K562 (cell line): ENCODE measurements at regions not wholly inside any gene's neighbourhood (a gene's known extent, or its start where the extent isn't known, plus 50 kb on each side); places are given as distances from the start of the nearest gene placed in this dataset.

Source experiments
- FOXA1 ChIP-seq: fragments of 450-650 bp; IDR thresholded peaks from 2 replicates; pipeline ENCODE4 v1.6.1; 2016; ENCODE audit warnings: mild to moderate bottlenecking, borderline replicate concordance
- HDAC8 ChIP-seq: fragments of 450-650 bp; IDR thresholded peaks from 2 replicates; pipeline ENCODE4 v1.6.1; 2016; ENCODE audit warnings: mild to moderate bottlenecking, missing genetic modification characterization, moderate library complexity, missing compliant biosample characterization
- MED1 ChIP-seq: sonication (generic); formaldehyde crosslinking; IDR thresholded peaks from 2 replicates; pipeline ENCODE4 v1.8.1; 2023; ENCODE audit warnings: missing genetic modification reagents, borderline replicate concordance
- TAF7 ChIP-seq: fragments of 450-650 bp; IDR thresholded peaks from 2 replicates; pipeline ENCODE4 v1.6.1; 2016; ENCODE audit warnings: missing genetic modification characterization, missing compliant biosample characterization
- TGIF2 ChIP-seq: sonication (generic); formaldehyde crosslinking; IDR thresholded peaks from 2 replicates; pipeline ENCODE4 v1.8.1; 2022; ENCODE audit warnings: mild to moderate bottlenecking, missing genetic modification reagents, moderate library complexity
- TF ChIP-seq, protein P1 (sequence below), 2 experiments: fragments of 450-650 bp in 1 of 2; sonication (generic) in 1 of 2; formaldehyde crosslinking in 1 of 2; IDR thresholded peaks; 2 replicates each; pipeline versions ENCODE4 v1.7.1 to v1.9.0; 2016 to 2022; ENCODE audit warnings: inconsistent platforms in 1 of 2, mild to moderate bottlenecking in 1 of 2, missing genetic modification reagents in 1 of 2

DNA sequence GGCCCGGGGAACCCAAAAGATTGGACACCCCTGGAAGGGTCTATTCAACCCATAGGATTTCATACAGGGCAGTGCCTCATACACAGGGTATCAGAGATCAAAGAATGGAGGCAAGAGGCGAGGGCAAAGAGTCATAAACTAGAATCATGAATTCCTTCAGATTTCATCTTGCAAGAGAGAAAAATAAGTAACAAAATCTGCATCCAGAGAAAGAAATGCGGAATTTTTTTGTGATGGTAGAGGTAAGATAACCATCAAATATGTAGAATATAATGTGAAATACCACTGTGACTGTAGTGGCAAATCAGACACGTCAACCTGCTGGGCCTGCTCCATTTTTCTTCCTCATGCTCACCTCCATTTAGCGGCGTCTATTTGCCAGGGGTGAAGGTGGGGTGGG, 143.6 kb downstream of the SNX18 start (continued):
- TF ChIP-seq, protein P1, sequence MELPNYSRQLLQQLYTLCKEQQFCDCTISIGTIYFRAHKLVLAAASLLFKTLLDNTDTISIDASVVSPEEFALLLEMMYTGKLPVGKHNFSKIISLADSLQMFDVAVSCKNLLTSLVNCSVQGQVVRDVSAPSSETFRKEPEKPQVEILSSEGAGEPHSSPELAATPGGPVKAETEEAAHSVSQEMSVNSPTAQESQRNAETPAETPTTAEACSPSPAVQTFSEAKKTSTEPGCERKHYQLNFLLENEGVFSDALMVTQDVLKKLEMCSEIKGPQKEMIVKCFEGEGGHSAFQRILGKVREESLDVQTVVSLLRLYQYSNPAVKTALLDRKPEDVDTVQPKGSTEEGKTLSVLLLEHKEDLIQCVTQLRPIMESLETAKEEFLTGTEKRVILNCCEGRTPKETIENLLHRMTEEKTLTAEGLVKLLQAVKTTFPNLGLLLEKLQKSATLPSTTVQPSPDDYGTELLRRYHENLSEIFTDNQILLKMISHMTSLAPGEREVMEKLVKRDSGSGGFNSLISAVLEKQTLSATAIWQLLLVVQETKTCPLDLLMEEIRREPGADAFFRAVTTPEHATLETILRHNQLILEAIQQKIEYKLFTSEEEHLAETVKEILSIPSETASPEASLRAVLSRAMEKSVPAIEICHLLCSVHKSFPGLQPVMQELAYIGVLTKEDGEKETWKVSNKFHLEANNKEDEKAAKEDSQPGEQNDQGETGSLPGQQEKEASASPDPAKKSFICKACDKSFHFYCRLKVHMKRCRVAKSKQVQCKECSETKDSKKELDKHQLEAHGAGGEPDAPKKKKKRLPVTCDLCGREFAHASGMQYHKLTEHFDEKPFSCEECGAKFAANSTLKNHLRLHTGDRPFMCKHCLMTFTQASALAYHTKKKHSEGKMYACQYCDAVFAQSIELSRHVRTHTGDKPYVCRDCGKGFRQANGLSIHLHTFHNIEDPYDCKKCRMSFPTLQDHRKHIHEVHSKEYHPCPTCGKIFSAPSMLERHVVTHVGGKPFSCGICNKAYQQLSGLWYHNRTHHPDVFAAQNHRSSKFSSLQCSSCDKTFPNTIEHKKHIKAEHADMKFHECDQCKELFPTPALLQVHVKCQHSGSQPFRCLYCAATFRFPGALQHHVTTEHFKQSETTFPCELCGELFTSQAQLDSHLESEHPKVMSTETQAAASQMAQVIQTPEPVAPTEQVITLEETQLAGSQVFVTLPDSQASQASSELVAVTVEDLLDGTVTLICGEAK (IDR thresholded peaks at IDR 0.05), result no peak
- TF ChIP-seq, protein P1 (CRISPR knock-in tag; IDR thresholded peaks at IDR 0.05), result no peak
- TF ChIP-seq MED1 (CRISPR knock-in tag), result no peak
- TF ChIP-seq HDAC8 (tag), result no peak
- TF ChIP-seq FOXA1, result no peak
- no peak for TF ChIP-seq TAF7
- TF ChIP-seq TGIF2 (CRISPR knock-in tag), result no peak
